HFF-Myc (cell line): ENCODE measurements at regions not wholly inside any gene's neighbourhood (a gene's known extent, or its start where the extent isn't known, plus 50 kb on each side); places are given as distances from the start of the nearest gene placed in this dataset.

Source experiments
- DNase-seq: peaks from one replicate; pipeline ENCODE4 v3.0.0-alpha.2; 2011; ENCODE audit warnings: low read depth; ENCODE audit errors: extremely low read depth
- H3K4me3 ChIP-seq: replicated peaks from 2 replicates; pipeline ENCODE4 v1.5.1; 2011; ENCODE audit warnings: low read depth, mild to moderate bottlenecking, control low read depth, low read length
- TF ChIP-seq, protein P1 (sequence below): IDR thresholded peaks from 2 replicates; pipeline ENCODE4 v1.5.1; 2012; ENCODE audit warnings: mild to moderate bottlenecking, low read depth, low read length, control low read depth; ENCODE audit errors: missing control alignments

DNA sequence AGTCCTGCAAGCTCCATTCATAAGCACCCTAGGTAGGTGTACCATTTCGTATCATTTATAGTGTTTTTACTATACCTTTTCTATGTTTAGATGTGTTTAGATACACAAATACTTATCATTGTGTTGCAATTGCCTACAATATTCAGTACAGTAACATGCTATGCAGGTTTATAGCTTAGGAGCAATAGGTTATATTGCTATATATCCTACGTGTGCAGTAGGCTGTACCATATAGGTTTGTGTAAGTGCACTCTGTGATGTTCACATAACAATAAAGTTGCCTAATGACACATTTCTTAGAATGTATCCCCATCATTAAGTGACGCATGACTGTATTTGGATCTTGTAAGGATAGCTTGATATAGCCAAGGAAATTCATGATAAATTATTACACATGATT, 88.6 kb upstream of the CDH20 start:
- TF ChIP-seq, protein P1, sequence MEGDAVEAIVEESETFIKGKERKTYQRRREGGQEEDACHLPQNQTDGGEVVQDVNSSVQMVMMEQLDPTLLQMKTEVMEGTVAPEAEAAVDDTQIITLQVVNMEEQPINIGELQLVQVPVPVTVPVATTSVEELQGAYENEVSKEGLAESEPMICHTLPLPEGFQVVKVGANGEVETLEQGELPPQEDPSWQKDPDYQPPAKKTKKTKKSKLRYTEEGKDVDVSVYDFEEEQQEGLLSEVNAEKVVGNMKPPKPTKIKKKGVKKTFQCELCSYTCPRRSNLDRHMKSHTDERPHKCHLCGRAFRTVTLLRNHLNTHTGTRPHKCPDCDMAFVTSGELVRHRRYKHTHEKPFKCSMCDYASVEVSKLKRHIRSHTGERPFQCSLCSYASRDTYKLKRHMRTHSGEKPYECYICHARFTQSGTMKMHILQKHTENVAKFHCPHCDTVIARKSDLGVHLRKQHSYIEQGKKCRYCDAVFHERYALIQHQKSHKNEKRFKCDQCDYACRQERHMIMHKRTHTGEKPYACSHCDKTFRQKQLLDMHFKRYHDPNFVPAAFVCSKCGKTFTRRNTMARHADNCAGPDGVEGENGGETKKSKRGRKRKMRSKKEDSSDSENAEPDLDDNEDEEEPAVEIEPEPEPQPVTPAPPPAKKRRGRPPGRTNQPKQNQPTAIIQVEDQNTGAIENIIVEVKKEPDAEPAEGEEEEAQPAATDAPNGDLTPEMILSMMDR: no peak
- H3K4me3 ChIP-seq: no peak overlapping the region
- DNase-seq: no peak

DNA sequence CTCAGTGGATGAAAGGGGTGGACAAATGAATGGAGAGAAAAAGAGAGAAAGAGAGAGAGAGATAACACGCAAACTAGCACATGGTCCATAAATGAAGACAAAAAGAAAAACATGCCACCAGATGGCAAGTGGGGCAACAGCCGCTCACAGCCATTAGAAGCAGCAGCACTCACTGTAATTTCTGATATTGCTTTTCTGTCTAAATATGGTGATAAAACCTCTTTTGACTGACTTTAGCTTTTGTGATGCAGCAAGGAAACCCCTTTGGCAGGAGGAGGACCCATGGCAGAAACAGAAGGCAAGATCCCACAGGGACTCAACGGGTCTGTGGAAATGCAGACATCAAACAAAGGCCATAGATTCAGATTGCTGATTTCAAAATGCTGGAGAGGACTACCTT, 88.0 kb upstream of the CDH20 start:
- H3K4me3 ChIP-seq: no peak overlapping the region
- DNase-seq: no peak
- TF ChIP-seq, protein P1: no peak

DNA sequence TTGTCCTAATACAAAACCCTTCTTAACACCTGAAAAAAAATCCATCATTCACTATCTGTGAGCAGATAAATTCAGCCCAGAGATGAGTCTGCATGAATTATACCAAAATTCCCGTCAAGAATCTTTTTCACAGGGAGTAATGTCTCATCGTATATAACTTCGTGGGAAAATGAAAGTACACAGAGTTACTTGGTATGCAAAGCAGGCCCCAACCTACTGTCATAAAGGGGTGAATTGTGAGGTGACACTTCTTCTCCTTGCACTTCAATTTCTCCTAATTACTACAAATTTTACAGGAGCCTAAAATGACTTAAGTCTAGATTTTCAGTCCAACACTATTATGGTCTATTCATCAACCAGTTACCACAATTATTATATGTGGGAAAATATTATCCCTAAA, 84.6 kb upstream of the CDH20 start:
- TF ChIP-seq, protein P1: no peak
- no peak for DNase-seq

DNA sequence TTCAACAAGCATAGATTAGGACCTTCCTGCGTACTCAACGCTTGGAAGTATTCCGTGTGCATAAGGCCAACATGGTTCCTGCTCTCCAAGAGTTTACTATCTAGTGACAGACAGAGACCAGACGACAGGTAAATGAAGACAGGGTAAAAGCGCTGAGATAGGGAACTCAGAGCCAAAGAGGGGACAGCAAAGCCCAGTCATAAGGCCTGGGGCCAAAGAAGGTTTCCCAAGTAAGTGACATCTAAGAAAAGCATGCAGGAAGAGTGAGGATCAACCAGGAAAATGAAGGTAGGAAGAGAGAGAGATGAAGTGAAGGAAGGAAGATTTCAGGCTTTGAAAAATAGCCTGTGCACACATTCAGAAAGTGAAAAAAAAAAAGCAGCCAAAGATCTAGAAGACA, 76.9 kb upstream of the CDH20 start:
- no peak for DNase-seq
- TF ChIP-seq, protein P1: no peak
- no peak overlapping the region for H3K4me3 ChIP-seq

More for the DNA sequence above, 84.6 kb upstream of the CDH20 start:
- no peak overlapping the region for H3K4me3 ChIP-seq

DNA sequence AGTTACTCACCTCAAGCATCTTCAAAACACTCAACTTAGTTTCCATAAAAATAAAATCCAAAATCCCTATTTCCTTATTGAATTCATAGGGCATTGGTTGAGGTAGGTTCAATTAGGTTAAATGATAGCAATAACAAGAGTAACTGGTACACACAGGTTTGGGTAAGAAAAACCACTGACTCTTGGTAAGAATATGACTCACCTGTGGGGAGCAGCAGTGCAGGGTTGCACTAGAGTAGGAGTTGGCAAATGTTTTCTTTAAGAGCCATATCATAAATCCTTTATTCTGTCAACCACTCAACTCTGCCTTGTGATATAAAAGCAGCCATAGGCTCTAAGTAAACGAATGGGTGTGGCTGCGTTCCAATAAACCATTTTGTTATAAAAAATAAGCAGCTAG, 71.4 kb upstream of the CDH20 start:
- no peak for DNase-seq
- H3K4me3 ChIP-seq: no peak overlapping the region
- TF ChIP-seq, protein P1: no peak

DNA sequence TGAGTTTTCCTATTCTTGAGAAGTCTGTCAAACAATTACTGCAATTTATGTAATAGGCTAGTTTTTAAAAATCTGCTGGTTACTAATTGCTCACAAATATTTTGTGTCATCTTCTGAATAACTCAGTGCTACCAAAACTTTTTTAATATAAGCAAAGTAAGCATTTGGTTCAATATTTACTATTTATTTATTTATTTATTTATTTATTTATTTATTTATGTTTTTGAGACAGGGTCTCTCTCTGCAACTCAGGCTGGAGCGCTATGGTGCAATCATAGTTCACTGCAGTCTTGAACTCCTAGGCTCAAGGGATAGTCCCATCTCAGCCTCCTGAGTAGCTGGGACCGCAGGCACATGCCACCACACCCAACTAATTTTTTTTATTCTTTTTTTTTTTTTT, 60.4 kb upstream of the CDH20 start:
- H3K4me3 ChIP-seq: no peak overlapping the region
- no peak for DNase-seq
- TF ChIP-seq, protein P1: no peak

DNA sequence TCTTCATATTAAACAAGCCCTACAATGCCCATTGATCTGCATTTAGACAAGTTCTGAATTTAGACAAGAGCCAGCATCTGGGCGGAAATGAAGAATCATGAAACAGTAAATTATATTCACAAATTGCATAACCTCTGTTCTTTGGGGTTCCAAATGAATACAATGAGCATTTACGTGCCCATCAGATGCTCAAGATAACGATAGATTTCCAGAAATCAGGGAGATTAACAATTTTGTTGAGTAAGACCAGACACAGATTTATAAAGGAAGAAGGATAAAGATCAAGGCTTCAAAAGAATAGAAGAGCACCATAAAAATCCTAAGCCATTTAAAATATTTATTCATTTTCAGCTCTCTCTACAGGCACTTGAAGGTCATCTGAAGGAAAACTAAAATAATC, 59.7 kb upstream of the CDH20 start:
- TF ChIP-seq, protein P1: no peak
- no peak for DNase-seq
- H3K4me3 ChIP-seq: no peak overlapping the region
